T-helper 1 cell (primary cell): ENCODE measurements at regions not wholly inside any gene's neighbourhood (a gene's known extent, or its start where the extent isn't known, plus 50 kb on each side); places are given as distances from the start of the nearest gene placed in this dataset.
"Not testable (repeated sequence)": the region's sequence is repeated elsewhere in the genome, so short reads cannot be mapped to it uniquely, and the experiment has no call there.

Source experiments
- DNase-seq, 5 donors: peaks; one replicate each; pipeline ENCODE4 v3.0.0-alpha.2; 2012 to 2020

- DNase-seq: no peak
Observed at GRCh38 chr7:8809320-8809719, 375.9 kb downstream of the NXPH1 start.

- no peak for DNase-seq
Observed at GRCh38 chr7:8817448-8818036, 384.1 kb downstream of the NXPH1 start.

GRCh38 chr7:8818406-8818805, 385.0 kb downstream of the NXPH1 start:
- no peak for DNase-seq

DNA sequence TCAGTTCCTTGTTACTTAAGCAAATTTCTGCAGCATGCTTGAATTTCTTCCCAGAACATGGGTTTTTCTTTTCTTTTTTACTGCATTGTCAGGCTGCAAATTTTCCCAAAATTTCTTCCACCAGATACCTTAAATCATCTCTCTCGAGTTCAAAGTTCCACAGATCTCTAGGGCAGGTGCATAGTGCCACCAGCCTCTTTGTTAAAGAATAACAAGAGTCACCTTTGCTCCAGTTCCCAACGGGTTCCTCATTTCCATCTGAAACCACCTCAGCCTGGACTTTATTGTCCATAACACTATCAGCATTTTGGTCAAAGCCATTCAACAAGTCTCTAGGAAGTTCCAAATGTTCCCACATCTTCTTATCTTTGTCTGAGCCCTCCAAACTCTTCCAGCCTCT, 389.2 kb downstream of the NXPH1 start:
- no peak for DNase-seq

- DNase-seq: no peak
Observed at GRCh38 chr7:8823486-8823885, 390.1 kb downstream of the NXPH1 start.

DNA sequence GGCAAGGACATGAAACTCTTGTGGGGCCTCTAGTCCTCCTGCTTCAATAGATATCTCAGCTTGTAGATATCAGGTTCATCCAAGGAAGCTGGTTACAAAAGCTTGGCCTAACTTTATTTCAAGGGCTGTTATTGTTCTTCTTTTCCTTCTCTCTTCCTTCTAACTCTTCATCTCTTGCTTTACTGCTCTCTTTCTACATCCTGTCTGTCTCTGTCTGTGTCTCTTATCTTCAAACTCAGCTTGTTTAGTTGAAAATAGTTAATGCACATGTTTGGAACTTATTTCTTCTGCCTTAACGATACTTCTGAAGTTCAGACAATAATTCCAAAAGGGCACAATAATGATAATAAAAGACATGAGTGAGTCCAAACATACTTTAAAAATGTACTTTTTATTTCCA, 393.9 kb downstream of the NXPH1 start:
- DNase-seq: no peak

DNA sequence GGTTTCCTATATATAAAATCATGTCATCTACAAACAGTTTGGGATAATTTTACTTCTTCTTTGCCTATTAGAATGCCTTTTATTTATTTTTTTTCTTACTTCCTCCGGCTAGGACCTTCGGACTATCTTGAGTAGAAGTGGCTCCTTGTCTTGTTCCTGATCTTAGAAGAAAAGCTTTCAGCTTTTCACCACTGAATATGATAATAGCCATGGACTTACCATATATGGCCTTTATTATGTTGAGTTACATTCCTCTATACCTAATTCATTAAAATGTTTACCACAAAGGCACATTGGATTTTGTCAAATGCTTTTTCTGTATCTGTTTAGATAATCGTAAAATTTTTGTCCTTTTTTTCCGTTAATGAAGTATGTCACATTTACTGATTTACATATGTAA, 395.7 kb downstream of the NXPH1 start:
- DNase-seq: no peak

- DNase-seq: no peak
Observed at GRCh38 chr7:8831376-8831775, 398.0 kb downstream of the NXPH1 start.

GRCh38 chr7:8833355-8833754, 399.9 kb downstream of the NXPH1 start:
- no peak for DNase-seq

DNA sequence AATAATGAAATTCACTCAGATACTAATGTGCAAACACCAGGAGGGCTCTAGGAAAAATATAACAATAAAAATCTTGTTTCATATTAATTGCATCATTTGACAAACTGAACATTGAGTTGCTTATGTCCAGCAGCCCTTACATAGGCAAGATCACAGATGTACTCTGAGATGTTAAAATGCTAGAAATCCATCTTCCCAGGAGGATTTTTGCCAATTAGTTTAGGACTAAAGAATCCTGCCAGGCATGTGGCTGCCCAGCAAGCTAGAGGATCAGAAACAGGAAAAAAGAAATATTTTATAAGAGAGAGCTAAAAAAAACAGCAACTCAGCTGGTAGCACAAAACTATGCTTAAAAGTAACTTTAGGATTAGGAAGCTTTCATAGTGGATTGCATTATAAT, 407.8 kb downstream of the NXPH1 start:
- no peak for DNase-seq

DNA sequence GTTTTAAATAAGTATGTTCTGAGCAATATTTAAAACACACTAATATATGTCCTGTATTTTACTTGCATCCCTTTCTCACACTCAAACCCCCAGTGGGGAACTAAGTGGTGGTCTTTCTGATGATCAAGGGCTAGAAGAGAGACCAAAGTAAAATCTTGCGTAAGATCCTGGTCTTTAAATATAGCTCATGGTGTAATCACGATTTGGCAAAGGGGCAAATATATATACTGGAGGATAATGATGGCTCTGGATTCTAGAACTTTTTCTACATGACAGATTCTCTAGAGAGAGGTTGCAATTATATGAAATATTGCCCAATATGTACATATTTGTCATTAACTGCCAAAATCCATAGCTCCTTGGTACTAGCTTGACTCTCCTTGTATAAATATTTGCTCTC, 438.3 kb downstream of the NXPH1 start:
- DNase-seq: no peak

DNA sequence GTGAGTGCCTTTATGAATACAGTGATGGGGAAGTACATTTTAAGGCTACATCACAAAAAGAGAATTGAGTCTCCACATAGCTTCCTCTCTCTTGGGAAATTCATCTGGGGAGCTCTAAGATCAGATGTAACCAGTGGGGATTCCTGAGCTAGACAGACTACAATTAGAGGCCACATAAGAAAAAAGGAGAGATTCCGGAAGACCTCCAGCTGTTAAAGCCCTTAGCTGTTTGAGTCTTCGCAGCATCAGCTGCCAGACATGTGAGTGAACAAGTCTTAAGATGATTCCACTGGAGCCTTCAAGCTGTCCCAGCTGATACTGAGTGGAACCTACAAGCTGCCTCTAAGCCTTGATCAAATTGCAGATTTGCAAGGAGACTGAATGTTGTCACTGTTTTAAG, 448.5 kb downstream of the NXPH1 start:
- DNase-seq: no peak

DNA sequence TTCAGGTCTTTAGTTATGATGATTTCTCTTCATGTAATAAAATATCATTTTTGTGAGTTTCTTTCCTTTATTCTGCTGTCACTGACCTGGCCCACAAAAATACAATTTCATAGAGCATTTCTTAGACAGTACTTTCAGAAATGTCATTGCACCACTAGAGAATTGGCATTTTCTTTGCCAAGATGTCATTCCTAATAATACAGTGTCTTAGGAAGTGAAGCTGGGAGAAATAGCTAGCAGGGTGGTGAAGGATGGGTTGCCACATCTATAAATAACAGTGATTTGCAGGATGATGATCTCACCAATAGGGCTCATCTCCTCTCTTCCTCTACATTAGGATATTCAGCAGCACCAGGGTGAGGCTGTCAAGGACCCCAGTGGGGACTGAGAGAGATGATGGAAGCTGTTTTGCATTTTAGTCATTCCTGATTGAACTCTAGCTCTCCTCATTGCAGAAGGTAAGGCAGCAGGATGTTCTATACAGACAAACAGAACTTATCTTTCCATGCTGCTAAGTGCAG, 452.1 kb downstream of the NXPH1 start:
- DNase-seq: no peak

DNA sequence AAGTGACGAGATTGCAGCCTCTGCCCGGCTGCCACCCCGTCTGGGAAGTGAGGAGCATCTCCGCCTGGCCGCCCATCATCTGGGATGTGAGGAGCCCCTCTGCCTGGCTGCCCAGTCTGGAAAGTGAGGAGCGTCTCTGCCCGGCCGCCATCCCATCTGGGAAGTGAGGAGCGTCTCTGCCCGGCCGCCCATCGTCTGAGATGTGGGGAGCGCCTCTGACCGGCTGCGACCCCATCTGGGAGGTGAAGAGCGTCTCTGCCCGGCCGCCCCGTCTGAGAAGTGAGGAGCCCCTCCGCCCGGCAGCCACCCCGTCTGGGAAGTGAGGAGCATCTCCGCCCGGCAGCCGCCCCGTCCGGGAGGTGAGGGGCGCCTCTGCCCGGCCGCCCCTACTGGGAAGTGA, 456.9 kb downstream of the NXPH1 start:
- DNase-seq: not testable (repeated sequence)

- DNase-seq: no peak
Observed at GRCh38 chr7:8893775-8894174, 460.4 kb downstream of the NXPH1 start.

- DNase-seq: no peak
Observed at GRCh38 chr7:8906396-8907075, 473.1 kb downstream of the NXPH1 start.

- no peak for DNase-seq
Observed at GRCh38 chr7:8908889-8909288, 475.5 kb downstream of the NXPH1 start.

- no peak for DNase-seq
Observed at GRCh38 chr7:8913682-8914081, 480.3 kb downstream of the NXPH1 start.

GRCh38 chr7:8921807-8922206, 488.4 kb downstream of the NXPH1 start:
- DNase-seq: no peak

DNA sequence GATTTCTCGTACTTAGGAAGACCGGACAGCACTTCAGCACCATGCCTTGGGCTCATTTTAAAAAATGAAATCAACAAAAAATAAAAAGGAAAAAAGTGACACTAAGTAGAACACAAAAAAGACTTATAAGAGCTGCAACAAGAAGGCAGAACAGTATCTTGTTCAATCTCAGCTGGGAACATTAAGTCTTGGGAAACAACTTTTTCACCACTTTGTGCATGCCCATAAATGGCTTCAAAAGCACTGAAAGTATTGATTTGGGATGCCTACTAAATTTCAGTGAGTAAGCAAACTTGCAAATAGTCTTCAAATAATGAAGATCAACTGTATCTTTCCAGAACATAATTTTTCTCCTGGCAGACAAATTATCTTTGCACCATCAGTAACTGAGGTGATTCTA, 489.3 kb downstream of the NXPH1 start:
- no peak for DNase-seq

DNA sequence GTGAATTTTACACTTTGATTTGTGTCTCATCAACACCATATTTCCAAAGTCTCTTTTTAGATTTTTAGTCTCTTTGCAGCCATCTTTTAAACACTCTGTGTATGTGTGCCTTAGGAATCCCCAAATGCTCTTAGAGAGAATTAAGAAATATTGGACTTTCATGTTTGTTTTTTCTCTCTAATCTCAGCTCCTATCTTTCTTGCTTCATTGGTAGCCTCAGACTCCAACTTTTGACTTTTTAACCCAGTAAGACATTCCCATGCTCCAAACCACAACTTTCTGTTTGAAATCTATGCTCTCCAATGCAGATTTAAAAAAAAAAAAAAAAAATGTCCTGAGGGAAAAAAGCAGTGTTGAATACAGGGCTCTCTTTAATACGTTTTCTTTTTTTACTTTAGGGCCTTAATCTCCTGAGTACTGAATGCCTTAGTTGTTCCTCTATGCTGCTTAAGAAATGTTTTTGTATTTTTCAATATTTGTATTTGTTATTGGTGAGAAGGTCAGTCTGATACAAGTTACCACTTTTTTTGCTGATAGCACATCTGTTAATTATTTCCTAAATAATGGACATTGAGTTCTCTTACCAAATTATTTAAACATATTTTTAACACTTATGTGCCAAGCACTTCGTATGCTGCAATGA, 489.9 kb downstream of the NXPH1 start:
- DNase-seq: no peak

- no peak for DNase-seq
Observed at GRCh38 chr7:8931906-8932646, 498.7 kb downstream of the NXPH1 start.

- no peak for DNase-seq
Observed at GRCh38 chr7:8932751-8933150, 499.3 kb downstream of the NXPH1 start.

DNA sequence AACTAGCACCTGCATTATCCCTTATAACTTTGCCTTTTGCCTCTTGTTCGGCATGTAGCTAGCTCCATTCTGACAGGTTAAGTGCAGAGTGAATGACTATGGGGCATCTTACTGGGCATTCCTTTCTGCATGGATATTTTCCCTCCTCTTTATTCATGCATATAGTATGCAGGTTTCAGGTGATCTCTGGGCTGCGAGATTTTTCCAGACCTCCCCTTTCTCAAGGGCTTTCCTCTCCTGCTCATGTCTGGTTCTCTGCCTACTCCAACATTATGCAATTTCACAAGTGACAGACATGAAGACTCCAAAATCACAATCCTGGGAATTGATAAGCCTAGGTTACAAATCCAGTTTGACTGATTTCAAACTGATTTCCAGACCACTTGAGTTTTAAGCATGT, 503.8 kb downstream of the NXPH1 start:
- no peak for DNase-seq
